Cardiac muscle cell (in vitro differentiated cells and primary cell): ENCODE measurements at regions not wholly inside any gene's neighbourhood (a gene's known extent, or its start where the extent isn't known, plus 50 kb on each side); places are given as distances from the start of the nearest gene placed in this dataset.

Experiments
- DNase-seq, 2 donors: peaks; one replicate each; pipeline versions ENCODE4 v3.0.0 to v3.0.0-alpha.2; 2010 to 2017; ENCODE audit warnings: low read depth in 1 of 2, low spot score in 1 of 2
- H3K27ac ChIP-seq: fragments of 200-600 bp; sonication (generic); 2 replicates; pipeline ENCODE4 v1.5.1; 2016
- H3K27me3 ChIP-seq: fragments of 200-600 bp; sonication (generic); 2 replicates; pipeline ENCODE4 v1.6.0; 2016; ENCODE audit warnings: control low read depth
- H3K36me3 ChIP-seq: fragments of 200-600 bp; sonication (generic); 2 replicates; pipeline ENCODE4 v1.5.1; 2016; ENCODE audit warnings: control low read depth
- H3K4me1 ChIP-seq: fragments of 200-600 bp; sonication (generic); 2 replicates; pipeline ENCODE4 v1.8.1; 2017; ENCODE audit warnings: low read depth, mild to moderate bottlenecking, mixed run types
- H3K4me3 ChIP-seq: fragments of 200-600 bp; sonication (generic); 2 replicates; pipeline ENCODE4 v1.5.1; 2016; ENCODE audit warnings: mild to moderate bottlenecking
- H3K9me3 ChIP-seq: fragments of 200-600 bp; sonication (generic); 2 replicates; pipeline ENCODE4 v1.5.1; 2017; ENCODE audit warnings: low read depth, mild to moderate bottlenecking, control low read depth
- TF ChIP-seq, protein P1 (sequence below): IDR thresholded peaks from 2 replicates; pipeline ENCODE4 v1.5.1; 2012; ENCODE audit warnings: low read depth, mild to moderate bottlenecking, low read length

- H3K4me1 ChIP-seq: no peaks in the 10 kb centered on the region
- no peak overlapping the region for H3K4me3 ChIP-seq
- H3K27me3 ChIP-seq: no peaks in the 10 kb centered on the region
- H3K9me3 ChIP-seq: no peaks in the 10 kb centered on the region
- H3K36me3 ChIP-seq: no peaks in the 10 kb centered on the region
- DNase-seq: no peak
- TF ChIP-seq, protein P1, sequence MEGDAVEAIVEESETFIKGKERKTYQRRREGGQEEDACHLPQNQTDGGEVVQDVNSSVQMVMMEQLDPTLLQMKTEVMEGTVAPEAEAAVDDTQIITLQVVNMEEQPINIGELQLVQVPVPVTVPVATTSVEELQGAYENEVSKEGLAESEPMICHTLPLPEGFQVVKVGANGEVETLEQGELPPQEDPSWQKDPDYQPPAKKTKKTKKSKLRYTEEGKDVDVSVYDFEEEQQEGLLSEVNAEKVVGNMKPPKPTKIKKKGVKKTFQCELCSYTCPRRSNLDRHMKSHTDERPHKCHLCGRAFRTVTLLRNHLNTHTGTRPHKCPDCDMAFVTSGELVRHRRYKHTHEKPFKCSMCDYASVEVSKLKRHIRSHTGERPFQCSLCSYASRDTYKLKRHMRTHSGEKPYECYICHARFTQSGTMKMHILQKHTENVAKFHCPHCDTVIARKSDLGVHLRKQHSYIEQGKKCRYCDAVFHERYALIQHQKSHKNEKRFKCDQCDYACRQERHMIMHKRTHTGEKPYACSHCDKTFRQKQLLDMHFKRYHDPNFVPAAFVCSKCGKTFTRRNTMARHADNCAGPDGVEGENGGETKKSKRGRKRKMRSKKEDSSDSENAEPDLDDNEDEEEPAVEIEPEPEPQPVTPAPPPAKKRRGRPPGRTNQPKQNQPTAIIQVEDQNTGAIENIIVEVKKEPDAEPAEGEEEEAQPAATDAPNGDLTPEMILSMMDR: no peak
- H3K27ac ChIP-seq: no peak overlapping the region
Measured at GRCh38 chr12:13463189-13463588, 266.7 kb downstream of the EMP1 start.

GRCh38 chr12:13462450-13462849 is 265.9 kb downstream of the EMP1 start:
- no peaks in the 10 kb centered on the region for H3K27me3 ChIP-seq
- no peak for DNase-seq
- H3K36me3 ChIP-seq: no peaks in the 10 kb centered on the region
- H3K9me3 ChIP-seq: no peaks in the 10 kb centered on the region
- no peak overlapping the region for H3K27ac ChIP-seq
- H3K4me1 ChIP-seq: no peaks in the 10 kb centered on the region
- no peak overlapping the region for H3K4me3 ChIP-seq
- TF ChIP-seq, protein P1: no peak

GRCh38 chr12:13455778-13456144 is 259.2 kb downstream of the EMP1 start:
- no peaks in the 10 kb centered on the region for H3K4me1 ChIP-seq
- no peak overlapping the region for H3K4me3 ChIP-seq
- TF ChIP-seq, protein P1: no peak
- H3K27ac ChIP-seq: no peak overlapping the region
- H3K9me3 ChIP-seq: no peaks in the 10 kb centered on the region
- H3K27me3 ChIP-seq: no peaks in the 10 kb centered on the region
- no peaks in the 10 kb centered on the region for H3K36me3 ChIP-seq
- DNase-seq: no peak

DNA sequence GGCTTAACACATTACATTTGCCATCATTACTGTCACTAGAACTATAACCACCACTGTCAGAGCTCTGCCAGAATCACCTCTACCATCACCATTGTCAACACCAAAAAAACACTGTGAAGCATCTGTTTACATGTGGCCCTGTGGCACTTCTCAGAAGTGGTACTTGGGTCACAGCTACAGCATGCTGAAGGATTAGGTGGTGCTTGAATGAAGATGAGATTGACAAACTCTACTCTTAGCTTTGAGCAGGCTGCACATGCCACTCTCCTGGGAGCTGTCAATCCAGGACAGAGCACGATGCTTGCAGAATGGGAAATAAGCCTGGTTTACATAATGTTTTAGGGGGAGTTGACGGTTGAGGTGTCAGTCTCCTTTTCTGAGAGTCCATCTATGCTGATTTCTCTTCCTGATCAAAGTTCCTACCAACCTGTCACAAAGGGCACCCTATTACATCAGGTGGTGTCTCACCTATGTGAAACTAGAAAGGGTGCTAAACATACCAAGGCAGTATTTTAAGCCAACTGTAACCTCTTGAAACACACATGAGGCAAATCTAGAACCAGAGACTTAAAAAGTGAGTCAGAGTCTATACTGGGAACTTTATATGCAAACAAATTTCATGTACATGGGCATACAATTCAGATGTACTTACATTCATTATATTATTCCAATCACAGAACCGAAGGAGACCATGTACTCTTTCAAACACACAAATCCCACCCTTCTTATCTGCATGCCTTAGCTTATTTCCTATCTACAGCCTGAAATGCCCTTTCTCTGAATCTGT is 258.7 kb downstream of the EMP1 start:
- TF ChIP-seq, protein P1: no peak
- Histone ChIP-seq H3K4me1 (no peaks in the 10 kb centered on the region), H3K9me3 (no peaks in the 10 kb centered on the region), H3K36me3 (no peaks in the 10 kb centered on the region), H3K27ac (no peak overlapping the region), H3K27me3 (no peaks in the 10 kb centered on the region), H3K4me3 (no peak overlapping the region)
- no peak for DNase-seq

DNA sequence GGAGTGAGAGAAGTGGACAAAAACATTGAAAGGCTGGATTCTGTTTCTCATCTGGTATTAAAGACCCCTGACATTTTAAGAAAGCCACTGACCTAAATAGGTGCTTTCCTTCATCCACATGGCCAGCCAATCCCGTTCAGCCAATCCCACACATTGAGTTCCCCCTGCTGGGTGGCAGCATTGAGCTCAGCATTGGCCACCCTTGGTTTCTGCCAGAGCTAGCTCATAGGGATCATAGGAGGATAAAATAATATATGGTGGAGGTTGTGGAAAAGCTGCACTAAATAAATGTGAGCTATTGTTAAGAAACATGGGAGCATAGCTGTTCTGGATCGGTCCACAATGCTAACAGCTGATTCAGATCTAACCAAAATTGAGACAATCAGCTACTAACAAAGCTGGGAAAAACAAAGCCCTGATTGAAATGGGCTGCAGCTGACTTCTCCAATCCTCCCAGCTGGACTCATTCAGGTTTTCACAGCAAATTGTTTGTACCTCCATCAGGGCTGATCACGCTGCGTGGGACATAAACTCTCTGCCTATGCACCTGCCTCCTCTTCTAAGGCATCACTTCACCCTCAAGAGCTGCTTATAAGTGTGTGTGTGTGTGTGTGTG is 256.5 kb downstream of the EMP1 start:
- no peaks in the 10 kb centered on the region for H3K9me3 ChIP-seq
- H3K27me3 ChIP-seq: no peaks in the 10 kb centered on the region
- no peak for DNase-seq
- TF ChIP-seq, protein P1: no peak
- no peak overlapping the region for H3K4me3 ChIP-seq
- no peaks in the 10 kb centered on the region for H3K36me3 ChIP-seq
- no peaks in the 10 kb centered on the region for H3K4me1 ChIP-seq
- H3K27ac ChIP-seq: no peak overlapping the region
